GM12873 (cell line): ENCODE measurements at regions not wholly inside any gene's neighbourhood (a gene's known extent, or its start where the extent isn't known, plus 50 kb on each side); places are given as distances from the start of the nearest gene placed in this dataset.

Experiments
- CTCF ChIP-seq: IDR thresholded peaks from 2 replicates; pipeline ENCODE4 v1.5.1; 2012; ENCODE audit warnings: low read depth, mild to moderate bottlenecking, moderate library complexity, low read length, control low read depth; ENCODE audit not compliant: insufficient read depth; ENCODE audit errors: missing control alignments

- no peak for TF ChIP-seq CTCF
Measured at GRCh38 chr3:73955494-73956070, 330.8 kb upstream of the PDZRN3 start.

- no peak for TF ChIP-seq CTCF
Measured at GRCh38 chr3:73954506-73954905, 329.8 kb upstream of the PDZRN3 start.

GRCh38 chr3:73952781-73953180 lies 328.0 kb upstream of the PDZRN3 start:
- no peak for TF ChIP-seq CTCF

GRCh38 chr3:73950865-73951558 lies 326.3 kb upstream of the PDZRN3 start:
- TF ChIP-seq CTCF: no peak

GRCh38 chr3:73945541-73945940 lies 320.8 kb upstream of the PDZRN3 start:
- no peak for TF ChIP-seq CTCF

GRCh38 chr3:73939985-73940384 lies 315.2 kb upstream of the PDZRN3 start:
- TF ChIP-seq CTCF: no peak

GRCh38 chr3:73933585-73933984 lies 308.8 kb upstream of the PDZRN3 start:
- no peak for TF ChIP-seq CTCF

- TF ChIP-seq CTCF: no peak
Measured at GRCh38 chr3:73927203-73927570, 302.4 kb upstream of the PDZRN3 start.
